Activated naive CD8-positive, alpha-beta T cell treated with anti-CD3 and anti-CD28 coated beads, Interleukin-2, amount 10 ng/mL, durations not matched to agents 7 days and 5 days (primary cell): ENCODE measurements at regions not wholly inside any gene's neighbourhood (a gene's known extent, or its start where the extent isn't known, plus 50 kb on each side); places are given as distances from the start of the nearest gene placed in this dataset.
A peak's percentile ranks its signal among the peaks of the same experiment; 100 is the strongest.
"Not testable (repeated sequence)": the region's sequence is repeated elsewhere in the genome, so short reads cannot be mapped to it uniquely, and the experiment has no call there.

ENCODE experiments used
- ATAC-seq: fragments of 150-1000 bp; cut with Tn5 transposase; one replicate; pipeline ENCODE4 v1.10.0; 2021; ENCODE audit warnings: low read depth, moderate library complexity
- POLR2A ChIA-PET: fragments of 350-600 bp; sonication (Branson Sonifier 250); formaldehyde crosslinking; loops from one replicate; lab custom pipeline; 2021; ENCODE audit warnings: antibody characterized with exemption; lab: Charles Lee
- DNase-seq: peaks from one replicate; pipeline ENCODE4 v3.0.0; 2021
- H3K27ac Mint-ChIP-seq: one replicate; pipeline ENCODE4 v1.8.0; 2022; ENCODE audit warnings: mild to moderate bottlenecking, mixed read lengths
- H3K27me3 Mint-ChIP-seq: one replicate; pipeline ENCODE4 v1.8.0; 2022; ENCODE audit warnings: mild to moderate bottlenecking, moderate library complexity, mixed read lengths
- H3K36me3 Mint-ChIP-seq: one replicate; pipeline ENCODE4 v1.8.0; 2021; ENCODE audit warnings: mild to moderate bottlenecking, mixed read lengths
- H3K4me1 Mint-ChIP-seq: one replicate; pipeline ENCODE4 v1.8.0; 2021; ENCODE audit warnings: mixed read lengths
- H3K4me3 Mint-ChIP-seq: one replicate; pipeline ENCODE4 v1.8.0; 2022; ENCODE audit warnings: mild to moderate bottlenecking, moderate library complexity, mixed read lengths
- H3K9me3 Mint-ChIP-seq: one replicate; pipeline ENCODE4 v1.8.0; 2021; ENCODE audit warnings: mixed read lengths

GRCh38 chr14:106356643-106356930 is 830.2 kb downstream of the TMEM121 start:
- ATAC-seq, DNase-seq, H3K36me3 Mint-ChIP-seq, POLR2A ChIA-PET, H3K27ac Mint-ChIP-seq, H3K4me3 Mint-ChIP-seq, H3K9me3 Mint-ChIP-seq, H3K4me1 Mint-ChIP-seq: not testable (repeated sequence)
- peaks cover 34% of the 10 kb centered on the region for H3K27me3 Mint-ChIP-seq

GRCh38 chr14:106359157-106359887 is 832.9 kb downstream of the TMEM121 start:
- ATAC-seq, H3K27ac Mint-ChIP-seq, H3K4me3 Mint-ChIP-seq, H3K9me3 Mint-ChIP-seq, H3K36me3 Mint-ChIP-seq, H3K4me1 Mint-ChIP-seq, POLR2A ChIA-PET: not testable (repeated sequence)
- H3K27me3 Mint-ChIP-seq: peaks cover 33% of the 10 kb centered on the region
- peak; percentile 73 for DNase-seq

- H3K4me1 Mint-ChIP-seq, POLR2A ChIA-PET, H3K9me3 Mint-ChIP-seq, ATAC-seq, H3K27ac Mint-ChIP-seq, H3K4me3 Mint-ChIP-seq, DNase-seq, H3K36me3 Mint-ChIP-seq: not testable (repeated sequence)
- peaks cover 26% of the 10 kb centered on the region for H3K27me3 Mint-ChIP-seq
Observed at GRCh38 chr14:106365371-106365770, 839.0 kb downstream of the TMEM121 start.

- DNase-seq, ATAC-seq, H3K4me3 Mint-ChIP-seq, POLR2A ChIA-PET, H3K4me1 Mint-ChIP-seq, H3K9me3 Mint-ChIP-seq, H3K27ac Mint-ChIP-seq, H3K36me3 Mint-ChIP-seq: not testable (repeated sequence)
- peaks cover 29% of the 10 kb centered on the region for H3K27me3 Mint-ChIP-seq
Observed at GRCh38 chr14:106365894-106366293, 839.5 kb downstream of the TMEM121 start.

GRCh38 chr14:106366971-106367370 is 840.6 kb downstream of the TMEM121 start:
- peaks cover 25% of the 10 kb centered on the region for H3K27me3 Mint-ChIP-seq
- H3K36me3 Mint-ChIP-seq, DNase-seq, H3K9me3 Mint-ChIP-seq, POLR2A ChIA-PET, ATAC-seq, H3K27ac Mint-ChIP-seq, H3K4me1 Mint-ChIP-seq, H3K4me3 Mint-ChIP-seq: not testable (repeated sequence)

- POLR2A ChIA-PET, DNase-seq, H3K9me3 Mint-ChIP-seq, H3K4me3 Mint-ChIP-seq, H3K36me3 Mint-ChIP-seq, ATAC-seq, H3K27ac Mint-ChIP-seq: not testable (repeated sequence)
- peaks cover 15% of the 10 kb centered on the region for H3K4me1 Mint-ChIP-seq
- peaks cover 23% of the 10 kb centered on the region for H3K27me3 Mint-ChIP-seq
Observed at GRCh38 chr14:106369456-106369855, 843.1 kb downstream of the TMEM121 start.

- H3K36me3 Mint-ChIP-seq: no peaks in the 10 kb centered on the region
- H3K9me3 Mint-ChIP-seq: no peaks in the 10 kb centered on the region
- ATAC-seq: peak; percentile 91
- peak; percentile 86 for DNase-seq
- H3K27ac Mint-ChIP-seq: no peak overlapping the region
- H3K4me3 Mint-ChIP-seq: peak overlapping the region; percentile 52
- H3K27me3 Mint-ChIP-seq: peaks cover 11% of the 10 kb centered on the region
- POLR2A ChIA-PET: no interaction called here
- H3K4me1 Mint-ChIP-seq: peaks cover 23% of the 10 kb centered on the region
Observed at GRCh38 chr14:106372870-106373652, 846.7 kb downstream of the TMEM121 start.

GRCh38 chr14:106373653-106374110 is 847.3 kb downstream of the TMEM121 start:
- peaks cover 23% of the 10 kb centered on the region for H3K4me1 Mint-ChIP-seq
- H3K4me3 Mint-ChIP-seq: peak overlapping the region; percentile 52
- not testable (repeated sequence) for H3K27ac Mint-ChIP-seq

GRCh38 chr14:106377432-106377831 is 851.0 kb downstream of the TMEM121 start:
- POLR2A ChIA-PET: no interaction called here
- no peaks in the 10 kb centered on the region for H3K36me3 Mint-ChIP-seq
- H3K9me3 Mint-ChIP-seq: no peaks in the 10 kb centered on the region
- ATAC-seq (no peak), DNase-seq (no peak)
- H3K4me3 Mint-ChIP-seq: no peak overlapping the region
- H3K27me3 Mint-ChIP-seq: peaks cover 8% of the 10 kb centered on the region
- no peak overlapping the region for H3K27ac Mint-ChIP-seq
- H3K4me1 Mint-ChIP-seq: peaks cover 23% of the 10 kb centered on the region

More at GRCh38 chr14:106373653-106374110, 847.3 kb downstream of the TMEM121 start:
- DNase-seq, H3K36me3 Mint-ChIP-seq, POLR2A ChIA-PET, H3K9me3 Mint-ChIP-seq, ATAC-seq: not testable (repeated sequence)
- peaks cover 11% of the 10 kb centered on the region for H3K27me3 Mint-ChIP-seq

GRCh38 chr14:106378191-106378590 is 851.8 kb downstream of the TMEM121 start:
- POLR2A ChIA-PET: no interaction called here
- ATAC-seq: peak; percentile 48
- H3K9me3 Mint-ChIP-seq: no peaks in the 10 kb centered on the region
- no peaks in the 10 kb centered on the region for H3K36me3 Mint-ChIP-seq
- peaks cover 11% of the 10 kb centered on the region for H3K27me3 Mint-ChIP-seq
- H3K4me1 Mint-ChIP-seq: peaks cover 20% of the 10 kb centered on the region
- H3K4me3 Mint-ChIP-seq: no peak overlapping the region
- DNase-seq: peak; percentile 65
- H3K27ac Mint-ChIP-seq: no peak overlapping the region

- DNase-seq (no peak), ATAC-seq (no peak)
- Mint-ChIP-seq H3K27ac (no peak overlapping the region), H3K4me1 (no peaks in the 10 kb centered on the region), H3K36me3 (no peaks in the 10 kb centered on the region), H3K9me3 (no peaks in the 10 kb centered on the region), H3K27me3 (peaks cover 22% of the 10 kb centered on the region), H3K4me3 (no peak overlapping the region)
- POLR2A ChIA-PET: no interaction called here
Observed at GRCh38 chr14:106380740-106381139, 854.4 kb downstream of the TMEM121 start.

GRCh38 chr14:106389186-106389585 is 862.8 kb downstream of the TMEM121 start:
- H3K36me3 Mint-ChIP-seq, POLR2A ChIA-PET, H3K9me3 Mint-ChIP-seq, H3K27ac Mint-ChIP-seq, DNase-seq, H3K4me3 Mint-ChIP-seq, H3K4me1 Mint-ChIP-seq, ATAC-seq: not testable (repeated sequence)
- peaks cover 27% of the 10 kb centered on the region for H3K27me3 Mint-ChIP-seq

- POLR2A ChIA-PET: no interaction called here
- ATAC-seq: no peak
Observed at GRCh38 chr14:106390401-106390800, 864.0 kb downstream of the TMEM121 start.

GRCh38 chr14:106390947-106391346 is 864.6 kb downstream of the TMEM121 start:
- H3K4me3 Mint-ChIP-seq: no peak overlapping the region

More at GRCh38 chr14:106390401-106390800, 864.0 kb downstream of the TMEM121 start:
- peaks cover 24% of the 10 kb centered on the region for H3K27me3 Mint-ChIP-seq
- no peaks in the 10 kb centered on the region for H3K9me3 Mint-ChIP-seq
- H3K4me1 Mint-ChIP-seq: peaks cover 10% of the 10 kb centered on the region
- H3K27ac Mint-ChIP-seq: no peak overlapping the region
- no peaks in the 10 kb centered on the region for H3K36me3 Mint-ChIP-seq
- DNase-seq: no peak
- no peak overlapping the region for H3K4me3 Mint-ChIP-seq

More at GRCh38 chr14:106390947-106391346, 864.6 kb downstream of the TMEM121 start:
- DNase-seq (no peak), ATAC-seq (no peak)
- Mint-ChIP-seq H3K36me3 (no peaks in the 10 kb centered on the region), H3K4me1 (peaks cover 15% of the 10 kb centered on the region), H3K27me3 (peaks cover 20% of the 10 kb centered on the region), H3K27ac (no peak overlapping the region), H3K9me3 (no peaks in the 10 kb centered on the region)
- POLR2A ChIA-PET: no interaction called here
